DMS153 treated with DMSO at 0.1 percent for 48 hours (cell line): ENCODE measurements at regions not wholly inside any gene's neighbourhood (a gene's known extent, or its start where the extent isn't known, plus 50 kb on each side); places are given as distances from the start of the nearest gene placed in this dataset.

ENCODE experiments used
- DNase-seq: peaks from one replicate; lab custom pipeline; 2025; ENCODE audit not compliant: unreplicated experiment; lab: John Stamatoyannopoulos, UW

- DNase-seq, result no peak
Observed at GRCh38 chr3:59264366-59264765, 214.5 kb upstream of the CFAP20DC start.

- DNase-seq, result no peak
Observed at GRCh38 chr3:59263152-59263551, 213.3 kb upstream of the CFAP20DC start.

- no peak for DNase-seq
Observed at GRCh38 chr3:59262076-59262498, 212.3 kb upstream of the CFAP20DC start.

- DNase-seq, result no peak
Observed at GRCh38 chr3:59261009-59261408, 211.2 kb upstream of the CFAP20DC start.

GRCh38 chr3:59258550-59259260 lies 208.9 kb upstream of the CFAP20DC start:
- no peak for DNase-seq

- no peak for DNase-seq
Observed at GRCh38 chr3:59257506-59257905, 207.7 kb upstream of the CFAP20DC start.

GRCh38 chr3:59256230-59256629 lies 206.4 kb upstream of the CFAP20DC start:
- DNase-seq, result no peak

- no peak for DNase-seq
Observed at GRCh38 chr3:59254976-59255375, 205.2 kb upstream of the CFAP20DC start.

GRCh38 chr3:59254433-59254832 lies 204.6 kb upstream of the CFAP20DC start:
- no peak for DNase-seq

- DNase-seq, result no peak
Observed at GRCh38 chr3:59253523-59253922, 203.7 kb upstream of the CFAP20DC start.

GRCh38 chr3:59251869-59252268 lies 202.0 kb upstream of the CFAP20DC start:
- DNase-seq, result no peak

GRCh38 chr3:59250600-59250999 lies 200.8 kb upstream of the CFAP20DC start:
- no peak for DNase-seq

- no peak for DNase-seq
Observed at GRCh38 chr3:59249698-59250361, 200.0 kb upstream of the CFAP20DC start.

- no peak for DNase-seq
Observed at GRCh38 chr3:59249004-59249403, 199.2 kb upstream of the CFAP20DC start.

GRCh38 chr3:59247402-59247841 lies 197.6 kb upstream of the CFAP20DC start:
- DNase-seq, result no peak

GRCh38 chr3:59246719-59247401 lies 197.0 kb upstream of the CFAP20DC start:
- DNase-seq, result no peak

- no peak for DNase-seq
Observed at GRCh38 chr3:59245859-59246501, 196.2 kb upstream of the CFAP20DC start.

- no peak for DNase-seq
Observed at GRCh38 chr3:59245300-59245858, 195.6 kb upstream of the CFAP20DC start.

- no peak for DNase-seq
Observed at GRCh38 chr3:59244343-59244742, 194.5 kb upstream of the CFAP20DC start.

- DNase-seq, result no peak
Observed at GRCh38 chr3:59243476-59243875, 193.7 kb upstream of the CFAP20DC start.

GRCh38 chr3:59240666-59241255 lies 190.9 kb upstream of the CFAP20DC start:
- DNase-seq, result no peak
